B cell (primary cell): ENCODE measurements at regions not wholly inside any gene's neighbourhood (a gene's known extent, or its start where the extent isn't known, plus 50 kb on each side); places are given as distances from the start of the nearest gene placed in this dataset.

Experiments used
- ATAC-seq: fragments of 200-7000 bp; cut with Tn5 transposase; one replicate; pipeline ENCODE4 v1.10.0; 2021; ENCODE audit warnings: low read depth, mild to moderate bottlenecking, moderate number of reproducible peaks, moderate library complexity
- CTCF ChIA-PET: fragments of 350-600 bp; sonication (Branson Sonifier 250); formaldehyde crosslinking; loops from one replicate; lab custom pipeline; 2021; ENCODE audit warnings: antibody characterized with exemption, inconsistent platforms; lab: Charles Lee
- POLR2A ChIA-PET: fragments of 350-600 bp; sonication (Branson Sonifier 250); formaldehyde crosslinking; loops from one replicate; lab custom pipeline; 2021; ENCODE audit warnings: antibody characterized with exemption; lab: Charles Lee
- DNase-seq: peaks from one replicate; pipeline ENCODE4 v3.0.0; 2013
- H2AFZ ChIP-seq: 2 replicates; pipeline ENCODE4 v1.6.1; 2012; ENCODE audit warnings: mild to moderate bottlenecking, low read depth, low read length; ENCODE audit not compliant: insufficient read depth, poor library complexity, severe bottlenecking
- H3K27ac ChIP-seq, 2 donors: 1 replicate in 1 of 2; 2 replicates in 1 of 2; pipeline ENCODE4 v1.5.1; 2012 to 2013; ENCODE audit warnings: low read length in 2 of 2, mild to moderate bottlenecking in 2 of 2, moderate library complexity in 1 of 2
- H3K27me3 ChIP-seq, 4 experiments: fragments of 200-600 bp in 1 of 4; sonication (generic) in 1 of 4; replicated peaks in 1 of 4; 1 replicate in 2 of 4; 2 replicates in 2 of 4; pipeline versions ENCODE4 v1.6.1 to v1.7.0; 2013 to 2016; ENCODE audit warnings: low read length in 3 of 4, mild to moderate bottlenecking in 2 of 4, mixed read lengths in 1 of 4, moderate library complexity in 1 of 4; ENCODE audit not compliant: insufficient read depth in 4 of 4, control insufficient read depth in 3 of 4; ENCODE audit errors: control extremely low read depth in 1 of 4
- H3K36me3 ChIP-seq, 2 experiments: replicated peaks in 1 of 2; 1 replicate in 1 of 2; 2 replicates in 1 of 2; pipeline versions ENCODE4 v1.6.1 to v1.7.1; 2013; ENCODE audit warnings: low read length in 1 of 2; ENCODE audit not compliant: insufficient read depth in 2 of 2, control insufficient read depth in 1 of 2; ENCODE audit errors: control extremely low read depth in 1 of 2, extremely low read depth in 1 of 2
- H3K4me1 ChIP-seq, 2 donors: fragments of 200-600 bp in 1 of 2; sonication (generic) in 1 of 2; 1 replicate in 1 of 2; 2 replicates in 1 of 2; pipeline versions ENCODE4 v1.5.1 to v1.6.1; 2013 to 2017; ENCODE audit warnings: low read length in 2 of 2; ENCODE audit not compliant: control insufficient read depth in 2 of 2, insufficient read depth in 2 of 2
- H3K4me2 ChIP-seq: replicated peaks from 2 replicates; pipeline ENCODE3; 2012; ENCODE audit warnings: mild to moderate bottlenecking, low read depth, low read length; ENCODE audit not compliant: poor library complexity, severe bottlenecking
- H3K4me3 ChIP-seq, 5 experiments: fragments of 200-600 bp in 1 of 5; sonication (generic) in 1 of 5; 1 replicate in 3 of 5; 2 replicates in 2 of 5; pipeline versions ENCODE4 v1.5.1 to v1.7.0; 2011 to 2016; ENCODE audit warnings: low read length in 4 of 5, mild to moderate bottlenecking in 4 of 5, low read depth in 2 of 5, control low read depth in 1 of 5, moderate library complexity in 1 of 5; ENCODE audit not compliant: insufficient read depth in 1 of 5; ENCODE audit errors: control extremely low read depth in 1 of 5, extremely low read depth in 1 of 5
- H3K79me2 ChIP-seq: fragments of 200-600 bp; sonication (generic); one replicate; pipeline ENCODE4 v1.6.0; 2016; ENCODE audit warnings: low read length; ENCODE audit not compliant: control insufficient read depth, insufficient read depth
- H3K9ac ChIP-seq: fragments of 200-600 bp; sonication (generic); 2 replicates; pipeline ENCODE4 v1.6.1; 2017; ENCODE audit warnings: mild to moderate bottlenecking, low read length, moderate library complexity
- H3K9me3 ChIP-seq, 3 donors: one replicate each; pipeline versions ENCODE4 v1.6.1 to v1.7.1; 2013; ENCODE audit warnings: low read length in 2 of 3; ENCODE audit not compliant: control insufficient read depth in 2 of 3, insufficient read depth in 1 of 3; ENCODE audit errors: control extremely low read depth in 1 of 3
- H4K20me1 ChIP-seq: 2 replicates; pipeline ENCODE4 v1.6.0; 2012; ENCODE audit warnings: mild to moderate bottlenecking, low read length; ENCODE audit not compliant: insufficient read depth, control insufficient read depth, poor library complexity, severe bottlenecking
- H3K27ac Mint-ChIP-seq: one replicate; pipeline ENCODE4 v1.8.0; 2021; ENCODE audit warnings: mixed read lengths
- H3K27me3 Mint-ChIP-seq: one replicate; pipeline ENCODE4 v1.8.0; 2021; ENCODE audit warnings: mixed read lengths
- H3K4me1 Mint-ChIP-seq: one replicate; pipeline ENCODE4 v1.8.0; 2021; ENCODE audit warnings: mixed read lengths
- H3K4me3 Mint-ChIP-seq: one replicate; pipeline ENCODE4 v1.8.0; 2021; ENCODE audit warnings: mixed read lengths
- H3K9me3 Mint-ChIP-seq: one replicate; pipeline ENCODE4 v1.8.0; 2022; ENCODE audit warnings: mixed read lengths; ENCODE audit not compliant: insufficient read depth
- CTCF ChIP-seq: fragments of 200-600 bp; IDR thresholded peaks from one replicate; pipeline ENCODE4 v1.8.0; 2022; ENCODE audit warnings: antibody characterized with exemption, mild to moderate bottlenecking
- EZH2 ChIP-seq: IDR thresholded peaks from 2 replicates; pipeline ENCODE4 v1.6.1; 2012; ENCODE audit warnings: borderline replicate concordance, low read depth, mild to moderate bottlenecking, moderate library complexity, low read length; ENCODE audit not compliant: insufficient read depth, poor library complexity, severe bottlenecking
- WGBS: methylation state at CpG from one replicate; pipeline ENCODE4 v1.1.5; 2013; ENCODE audit warnings: missing lambda C conversion rate; ENCODE audit not compliant: insufficient coverage; 5-methylcytosine and 5-hydroxymethylcytosine counted together
- intact Hi-C: fragments of 100-400 bp; cut with micrococcal nuclease; formaldehyde crosslinking; loops from one replicate; pipeline ENCODE4 v1.10.0; 2022

- Histone ChIP-seq H3K9me3 (no peaks in the 10 kb centered on the region), H3K79me2 (no peaks in the 10 kb centered on the region), H3K9ac (no peak overlapping the region), H2AFZ (no peak overlapping the region), H3K27me3 (no peaks in the 10 kb centered on the region), H4K20me1 (no peaks in the 10 kb centered on the region), H3K27ac (no peak overlapping the region), H3K4me3 (no peak overlapping the region), H3K4me2 (no peak overlapping the region), H3K36me3 (no peaks in the 10 kb centered on the region), H3K4me1 (no peaks in the 10 kb centered on the region)
- 77% methylated on average over 3 of the region's 3 CpGs for WGBS
- H3K4me3 Mint-ChIP-seq, result no peak overlapping the region
- peaks cover 19% of the 10 kb centered on the region for H3K27me3 Mint-ChIP-seq
- no peak for DNase-seq
- no peak for ATAC-seq
- no peaks in the 10 kb centered on the region for H3K4me1 Mint-ChIP-seq
- peaks cover 2% of the 10 kb centered on the region for H3K9me3 Mint-ChIP-seq
- intact Hi-C loops, result no loop called here
- no peak for TF ChIP-seq EZH2
- no peak for TF ChIP-seq CTCF
- ChIA-PET POLR2A (no interaction called here), CTCF (no interaction called here)
- H3K27ac Mint-ChIP-seq, result no peak overlapping the region
These were observed 197.0 kb downstream of the PHLDA1 start for GRCh38 chr12:75834591-75834990.

- Histone ChIP-seq H3K36me3 (no peaks in the 10 kb centered on the region), H3K4me3 (no peak overlapping the region), H3K27me3 (no peaks in the 10 kb centered on the region), H3K4me2 (no peak overlapping the region), H3K79me2 (no peaks in the 10 kb centered on the region), H3K27ac (no peak overlapping the region), H4K20me1 (no peaks in the 10 kb centered on the region), H3K9me3 (no peaks in the 10 kb centered on the region), H2AFZ (no peak overlapping the region), H3K4me1 (no peaks in the 10 kb centered on the region), H3K9ac (no peak overlapping the region)
- peaks cover 16% of the 10 kb centered on the region for H3K27me3 Mint-ChIP-seq
- ATAC-seq (no peak), DNase-seq (no peak)
- H3K27ac Mint-ChIP-seq, result no peak overlapping the region
- H3K4me3 Mint-ChIP-seq, result no peak overlapping the region
- H3K4me1 Mint-ChIP-seq, result no peaks in the 10 kb centered on the region
- ChIA-PET CTCF (no interaction called here), POLR2A (no interaction called here)
- H3K9me3 Mint-ChIP-seq, result no peaks in the 10 kb centered on the region
- no peak for TF ChIP-seq CTCF
- no peak for TF ChIP-seq EZH2
- WGBS, result no CpG with 5 or more reads among the region's 3 CpGs
- intact Hi-C loops, result no loop called here
These were observed 198.3 kb downstream of the PHLDA1 start for GRCh38 chr12:75833268-75833667.
